HG03457 (cell line): ENCODE measurements at regions not wholly inside any gene's neighbourhood (a gene's known extent, or its start where the extent isn't known, plus 50 kb on each side); places are given as distances from the start of the nearest gene placed in this dataset.

Experiments
- ATAC-seq: cut with Tn5 transposase; IDR thresholded peaks from one replicate; pipeline ENCODE4 v1.9.1; 2021; ENCODE audit warnings: moderate number of reproducible peaks; ENCODE audit not compliant: unreplicated experiment

GRCh38 chr20:60466687-60467022, 508.4 kb downstream of the CDH26 start:
- ATAC-seq: no peak

- ATAC-seq: no peak
These were observed 508.9 kb downstream of the CDH26 start for GRCh38 chr20:60467078-60467477.

GRCh38 chr20:60467771-60468170, 509.5 kb downstream of the CDH26 start:
- no peak for ATAC-seq

- no peak for ATAC-seq
These were observed 511.6 kb downstream of the CDH26 start for GRCh38 chr20:60469829-60470228.

GRCh38 chr20:60470366-60470765, 512.1 kb downstream of the CDH26 start:
- no peak for ATAC-seq

- no peak for ATAC-seq
These were observed 515.0 kb downstream of the CDH26 start for GRCh38 chr20:60473211-60473610.

GRCh38 chr20:60474385-60474910, 516.2 kb downstream of the CDH26 start:
- no peak for ATAC-seq

- ATAC-seq: no peak
These were observed 517.8 kb downstream of the CDH26 start for GRCh38 chr20:60476045-60476444.

GRCh38 chr20:60477958-60478357, 519.7 kb downstream of the CDH26 start:
- no peak for ATAC-seq

GRCh38 chr20:60478533-60478932, 520.3 kb downstream of the CDH26 start:
- no peak for ATAC-seq

GRCh38 chr20:60480950-60481742, 522.9 kb downstream of the CDH26 start:
- ATAC-seq: no peak

- ATAC-seq: no peak
These were observed 523.5 kb downstream of the CDH26 start for GRCh38 chr20:60481743-60482133.

- ATAC-seq: no peak
These were observed 524.2 kb downstream of the CDH26 start for GRCh38 chr20:60482221-60483008.

- ATAC-seq: no peak
These were observed 525.1 kb downstream of the CDH26 start for GRCh38 chr20:60483371-60483770.

GRCh38 chr20:60484316-60484715, 526.1 kb downstream of the CDH26 start:
- no peak for ATAC-seq

GRCh38 chr20:60485012-60485760, 527.0 kb downstream of the CDH26 start:
- no peak for ATAC-seq

- no peak for ATAC-seq
These were observed 528.1 kb downstream of the CDH26 start for GRCh38 chr20:60486315-60486714.

GRCh38 chr20:60486937-60487336, 528.7 kb downstream of the CDH26 start:
- ATAC-seq: no peak

GRCh38 chr20:60490217-60491050, 532.2 kb downstream of the CDH26 start:
- ATAC-seq: no peak

GRCh38 chr20:60491051-60491581, 532.9 kb downstream of the CDH26 start:
- no peak for ATAC-seq
